Activated T-cell treated with anti-CD3 and anti-CD28 coated beads for 48 hours (primary cell): ENCODE measurements at regions not wholly inside any gene's neighbourhood (a gene's known extent, or its start where the extent isn't known, plus 50 kb on each side); places are given as distances from the start of the nearest gene placed in this dataset.
"Not testable (repeated sequence)": the region's sequence is repeated elsewhere in the genome, so short reads cannot be mapped to it uniquely, and the experiment has no call there.

Experiments used
- DNase-seq: peaks from one replicate; pipeline ENCODE4 v3.0.0-alpha.2; 2020; ENCODE audit warnings: low read depth

DNA sequence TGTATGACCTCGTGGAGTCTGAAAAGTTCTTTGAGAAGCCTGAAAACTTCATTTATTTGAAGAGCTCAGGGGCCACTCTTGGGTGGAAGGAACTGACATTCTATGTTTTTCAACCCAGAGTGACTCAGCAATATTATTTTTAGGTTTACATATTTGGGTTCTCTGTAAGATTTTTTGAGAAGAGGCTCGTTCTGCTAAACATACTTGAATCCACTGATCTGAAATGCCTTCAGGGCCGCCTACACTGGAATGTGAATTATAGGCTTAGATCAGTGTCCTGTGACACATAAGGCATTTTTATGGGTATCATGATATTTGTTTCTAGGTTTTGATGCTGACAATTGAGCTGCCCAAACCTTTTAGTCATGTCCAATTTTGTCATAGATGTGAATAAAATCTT lies 86.2 kb downstream of the PSAT1 start:
- DNase-seq: no peak

DNA sequence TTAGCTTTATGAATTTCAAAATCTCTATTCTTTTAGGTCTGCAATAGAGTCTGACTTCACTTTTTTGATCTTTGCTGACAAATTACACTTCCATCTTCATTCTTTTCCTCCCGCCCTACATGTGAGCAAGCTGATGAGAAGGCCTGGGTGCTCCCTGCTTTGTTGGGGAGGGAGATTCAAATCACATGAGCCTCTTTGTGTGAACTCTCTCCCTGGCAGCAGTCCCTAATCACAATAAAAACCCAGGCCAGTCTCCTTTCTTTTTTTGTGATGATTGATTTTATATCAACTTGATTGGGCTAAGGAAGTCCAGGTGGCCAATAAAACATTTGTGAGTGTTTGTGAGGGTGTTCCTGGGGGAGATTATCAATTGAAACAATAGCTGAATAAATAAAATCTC lies 89.4 kb downstream of the PSAT1 start:
- DNase-seq: no peak

DNA sequence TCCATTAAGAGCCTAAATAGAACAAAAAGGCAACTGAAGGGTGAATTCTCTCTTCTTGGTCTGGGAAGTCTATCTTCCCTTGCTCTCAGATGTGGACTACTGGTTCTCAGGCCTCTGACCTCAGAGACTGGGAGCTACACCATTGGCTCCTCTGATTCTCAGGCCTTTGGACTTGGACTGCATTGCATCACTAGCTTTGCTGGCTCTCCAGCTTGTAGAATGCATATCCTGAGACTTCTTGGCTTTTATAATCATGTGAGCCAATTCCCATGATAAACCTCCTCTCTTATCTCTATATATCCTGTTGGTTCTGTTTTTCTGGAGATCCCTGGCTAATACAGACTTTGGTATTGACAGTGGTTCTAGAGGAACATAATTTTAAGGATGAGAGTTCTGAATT lies 89.8 kb downstream of the PSAT1 start:
- no peak for DNase-seq

DNA sequence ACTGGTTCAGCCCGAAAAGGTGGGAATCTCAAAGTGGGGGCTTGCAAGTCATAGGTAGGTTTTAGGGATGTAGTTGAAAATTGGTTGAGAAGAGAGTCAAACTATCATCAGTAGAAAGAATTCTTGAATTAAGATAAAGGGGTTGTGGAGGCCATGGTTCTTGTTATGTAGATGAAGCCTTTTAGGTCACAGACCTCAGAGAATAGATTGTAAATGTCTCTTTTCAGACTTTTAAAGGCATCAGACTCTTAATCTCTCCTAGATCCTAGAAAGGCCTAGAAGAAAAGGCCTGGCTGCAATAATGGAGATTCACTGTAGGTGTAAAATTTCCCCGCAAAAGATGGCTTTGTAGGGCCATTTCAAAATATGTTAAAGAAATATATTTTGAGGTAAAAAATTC lies 96.4 kb downstream of the PSAT1 start:
- DNase-seq: no peak

DNA sequence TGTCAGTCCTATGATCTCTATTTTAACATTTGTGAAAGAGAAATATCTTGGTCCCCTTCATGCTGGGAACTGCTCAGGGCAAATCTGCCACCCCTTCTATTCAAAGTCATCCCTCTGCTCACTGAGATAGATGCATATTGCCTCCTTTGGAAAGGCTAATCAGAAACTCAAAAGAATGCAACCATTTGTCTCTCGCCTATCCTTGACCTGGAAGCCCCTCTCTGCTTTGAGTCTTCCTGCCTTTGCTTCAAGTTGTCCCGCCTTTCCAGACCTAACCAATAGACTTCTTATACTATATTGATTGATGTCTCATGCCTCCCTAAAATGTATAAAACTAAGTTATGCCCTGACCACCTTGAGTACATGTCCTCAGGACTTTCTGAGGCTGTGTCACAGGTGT lies 97.0 kb downstream of the PSAT1 start:
- no peak for DNase-seq

DNA sequence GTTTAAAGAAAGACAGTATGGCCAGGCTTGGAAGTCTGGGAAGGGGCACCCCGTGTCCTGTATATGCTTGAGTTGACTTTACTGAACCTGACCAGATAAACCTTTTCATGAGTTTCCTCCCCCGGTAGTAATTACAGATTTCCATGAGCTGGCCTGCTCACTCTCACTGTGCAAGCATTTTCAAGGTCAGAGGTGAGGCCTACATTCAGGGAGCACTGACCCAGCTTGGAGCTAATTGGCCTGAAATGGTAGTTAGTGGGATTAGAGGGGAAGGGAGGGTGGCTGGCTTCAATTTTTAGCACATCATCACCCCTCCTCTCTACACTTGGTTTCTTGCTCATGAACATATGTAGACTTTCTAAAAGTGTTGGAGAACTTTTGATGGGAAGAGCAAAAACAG lies 99.2 kb downstream of the PSAT1 start:
- DNase-seq: no peak

DNA sequence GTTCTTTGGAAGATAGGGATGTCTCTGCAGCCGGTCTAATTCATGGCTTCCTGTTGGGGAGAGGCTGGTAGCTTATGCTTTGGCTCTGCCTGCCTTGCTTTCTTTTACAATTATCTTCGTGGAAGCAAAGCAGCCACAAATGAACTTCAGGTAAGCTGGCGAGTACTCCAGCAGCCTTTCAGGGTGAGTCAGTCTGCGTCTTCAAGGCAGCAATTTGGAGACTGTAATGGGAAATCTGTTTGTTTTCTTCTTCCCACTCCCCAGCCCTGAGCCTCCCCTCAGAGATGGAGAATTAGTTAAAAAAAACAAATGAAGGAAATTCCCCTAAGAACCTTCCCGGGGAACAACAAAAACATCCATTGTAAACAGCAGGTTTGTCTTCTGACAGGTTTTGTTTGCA lies 100.1 kb downstream of the PSAT1 start:
- DNase-seq: no peak

DNA sequence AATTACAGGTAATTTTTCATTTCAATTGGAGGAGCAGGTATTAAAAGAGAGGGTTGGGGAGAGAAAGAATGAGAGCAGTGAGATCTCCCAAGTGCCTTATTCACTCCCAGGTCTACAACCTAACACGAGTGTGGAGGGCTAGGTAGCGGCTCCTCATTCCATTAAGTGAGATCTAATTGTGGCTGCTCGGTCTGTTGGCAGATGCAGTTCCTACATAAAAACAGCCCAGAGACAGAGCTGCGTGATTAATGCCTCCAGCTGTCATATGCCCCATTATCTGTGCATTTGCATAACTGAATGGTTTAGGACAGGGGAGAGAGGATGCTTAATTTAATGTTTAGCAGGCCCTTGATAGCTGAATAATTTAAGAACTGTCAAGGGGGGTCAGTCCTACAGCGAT lies 100.5 kb downstream of the PSAT1 start:
- no peak for DNase-seq

DNA sequence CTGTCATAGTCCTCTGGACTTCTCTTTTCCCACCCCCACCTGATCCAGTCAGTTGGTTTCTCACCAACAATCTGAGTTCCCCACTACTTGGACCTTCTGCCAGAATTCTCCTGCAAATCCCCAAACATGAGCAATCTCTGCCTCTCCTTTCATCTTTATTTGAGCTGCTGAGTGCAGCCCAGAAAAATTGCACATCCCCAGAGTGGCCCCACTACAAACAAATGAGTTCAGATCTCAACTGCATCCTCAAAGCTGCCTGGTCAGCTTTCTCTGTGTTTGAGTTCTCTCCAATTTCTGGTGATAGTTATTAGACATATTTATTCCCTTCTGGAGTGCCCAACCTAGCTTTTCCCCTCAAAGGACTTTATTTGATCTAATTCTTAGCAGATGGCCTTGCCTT lies 102.2 kb downstream of the PSAT1 start:
- DNase-seq: no peak

DNA sequence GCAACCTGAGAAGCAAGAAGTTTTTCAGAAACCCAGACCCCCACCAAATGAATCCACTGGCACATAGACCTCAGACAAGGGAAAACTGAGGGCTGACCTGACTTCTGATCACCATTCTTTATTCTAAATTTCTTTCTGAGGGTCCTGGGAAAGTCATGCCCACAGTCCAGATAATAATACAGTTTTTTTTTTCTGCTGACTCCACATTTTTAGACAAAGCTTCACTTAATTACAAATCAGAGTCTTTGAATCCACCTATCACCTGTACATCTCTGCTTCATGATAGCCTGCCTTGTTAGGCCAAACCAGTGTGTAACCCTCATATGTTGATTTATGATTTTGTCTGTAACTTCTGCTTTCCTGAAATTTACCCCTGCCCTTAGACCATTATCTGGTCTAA lies 103.6 kb downstream of the PSAT1 start:
- DNase-seq: no peak

DNA sequence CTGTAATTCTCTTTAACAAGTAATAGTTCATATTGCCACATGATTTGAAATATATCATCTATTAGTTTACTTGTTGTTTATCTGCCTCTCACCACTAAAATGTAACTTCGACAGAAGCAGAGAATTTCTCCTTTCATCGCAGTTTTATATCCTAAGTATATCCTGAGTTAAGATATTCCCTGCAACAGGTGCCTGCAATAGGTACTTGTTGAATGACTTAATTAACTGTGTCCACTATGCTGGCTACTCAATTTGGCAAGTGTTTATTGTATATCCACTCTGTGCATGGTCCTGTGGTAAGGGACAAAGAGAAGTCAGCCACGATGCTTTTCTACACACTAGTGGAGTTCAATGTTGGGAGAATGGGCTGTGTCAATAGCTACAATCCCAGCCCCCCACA lies 108.5 kb downstream of the PSAT1 start:
- no peak for DNase-seq

DNA sequence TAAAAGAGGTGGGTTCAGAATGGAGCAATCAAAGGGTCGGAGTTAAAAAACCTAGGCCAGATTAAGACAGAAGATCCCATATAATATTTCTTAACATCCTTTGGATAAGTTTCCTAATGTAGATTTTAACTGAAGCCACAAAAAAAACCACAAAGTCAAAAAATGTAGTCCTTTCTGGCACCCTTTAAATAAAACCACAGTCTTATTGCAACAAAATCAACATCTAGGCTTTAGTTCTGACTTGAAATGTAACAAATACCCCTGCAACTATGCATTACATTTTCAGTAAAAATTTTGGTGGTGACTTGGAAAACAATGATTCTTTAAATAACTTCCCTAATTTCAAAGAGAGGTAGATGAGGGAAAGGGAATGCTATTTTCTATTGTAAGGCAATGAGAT lies 109.2 kb downstream of the PSAT1 start:
- no peak for DNase-seq

DNA sequence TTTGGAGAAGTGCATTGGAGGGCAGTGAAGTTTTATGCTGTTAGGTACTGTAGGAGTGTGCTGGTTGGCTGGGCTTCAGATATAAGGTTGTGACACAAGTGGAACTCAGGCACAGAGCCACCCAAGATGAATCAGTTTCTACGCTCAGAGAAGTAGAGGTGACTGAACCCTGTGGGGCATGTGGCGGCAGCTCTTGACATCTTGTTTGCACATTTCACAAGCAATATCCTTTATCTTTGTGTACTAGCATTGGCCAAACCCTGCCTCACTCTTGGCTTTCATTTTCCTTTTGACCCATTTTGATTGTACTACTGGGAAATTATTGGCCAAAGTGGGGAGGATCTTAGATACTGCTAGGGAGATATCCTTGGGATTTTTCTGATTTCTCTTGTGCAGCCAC lies 110.0 kb downstream of the PSAT1 start:
- DNase-seq: no peak

DNA sequence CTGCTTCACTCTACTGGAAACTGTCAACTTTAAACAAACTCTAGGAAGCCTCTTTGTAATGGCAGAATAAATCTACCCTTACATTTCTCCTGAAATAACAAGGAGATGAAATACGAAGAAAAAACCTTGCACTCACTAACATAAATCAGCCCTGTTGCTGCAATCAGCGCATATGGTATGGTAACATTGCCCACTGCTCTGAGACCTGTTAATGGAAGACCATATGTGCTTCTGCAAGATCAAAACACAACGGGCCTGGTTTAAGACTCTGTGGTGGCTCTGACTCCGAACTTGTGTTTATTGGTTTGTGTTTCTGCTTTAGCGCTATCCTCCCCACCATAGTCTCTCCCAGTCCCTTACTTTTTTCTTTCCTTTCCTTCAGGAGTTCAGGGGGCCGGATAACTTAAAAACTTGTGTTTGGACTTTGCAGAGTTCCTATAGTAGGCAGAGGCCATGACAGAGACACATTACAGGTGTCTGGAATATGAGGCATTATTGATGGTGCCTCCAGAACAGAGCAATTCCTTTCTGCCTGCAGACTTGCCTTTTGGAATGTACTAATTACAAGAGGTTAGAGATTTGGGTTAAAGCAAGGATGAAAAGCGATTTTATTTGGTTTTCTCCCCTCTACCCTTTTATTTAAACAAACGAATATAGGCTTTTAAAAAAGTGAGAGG lies 110.8 kb downstream of the PSAT1 start:
- no peak for DNase-seq

DNA sequence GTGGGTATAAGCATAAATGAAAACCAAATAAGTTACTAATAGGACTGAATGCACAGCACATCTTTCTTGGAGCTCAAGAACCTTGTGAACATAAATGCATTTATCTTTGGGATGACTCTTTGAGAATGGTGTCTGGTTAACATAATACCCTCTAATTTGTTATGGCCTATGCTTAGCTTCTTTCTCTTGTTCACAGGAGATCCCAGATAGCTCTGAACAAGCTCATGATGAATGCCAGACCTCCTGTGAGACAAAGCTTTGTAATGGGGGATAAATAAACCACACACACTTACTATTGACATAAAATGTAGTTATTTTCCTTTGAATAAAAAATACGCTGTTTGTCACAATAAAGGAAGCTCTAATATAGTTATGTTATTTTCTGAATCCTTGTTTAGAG lies 111.5 kb downstream of the PSAT1 start:
- DNase-seq: no peak

DNA sequence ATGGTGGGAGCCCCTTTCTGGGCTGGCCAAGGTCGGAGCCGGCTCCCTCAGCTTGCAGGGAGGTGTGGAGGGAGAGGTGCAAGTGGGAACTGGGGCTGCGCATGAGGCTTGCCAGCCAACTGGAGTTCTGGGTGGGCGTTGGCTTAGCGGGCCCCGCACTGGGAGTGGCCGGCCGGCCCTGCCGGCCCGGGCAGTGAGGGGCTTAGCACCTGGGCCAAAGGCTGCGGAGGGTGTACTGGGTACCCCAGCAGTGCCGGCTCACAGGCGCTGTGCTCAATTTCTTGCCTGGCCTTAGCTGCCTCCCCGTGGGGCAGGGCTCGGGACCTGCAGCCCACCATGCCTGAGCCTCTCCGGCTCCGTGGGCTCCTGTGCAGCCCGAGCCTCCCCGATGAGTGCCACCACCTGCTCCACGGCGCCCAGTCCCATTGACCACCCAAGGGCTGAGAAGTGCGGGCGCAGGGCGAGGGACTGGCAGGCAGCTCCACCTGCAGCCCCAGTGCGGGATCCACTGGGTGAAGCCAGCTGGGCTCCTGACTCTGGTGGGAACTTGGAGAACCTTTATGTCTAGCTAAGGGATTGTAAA lies 113.1 kb downstream of the PSAT1 start:
- not testable (repeated sequence) for DNase-seq

DNA sequence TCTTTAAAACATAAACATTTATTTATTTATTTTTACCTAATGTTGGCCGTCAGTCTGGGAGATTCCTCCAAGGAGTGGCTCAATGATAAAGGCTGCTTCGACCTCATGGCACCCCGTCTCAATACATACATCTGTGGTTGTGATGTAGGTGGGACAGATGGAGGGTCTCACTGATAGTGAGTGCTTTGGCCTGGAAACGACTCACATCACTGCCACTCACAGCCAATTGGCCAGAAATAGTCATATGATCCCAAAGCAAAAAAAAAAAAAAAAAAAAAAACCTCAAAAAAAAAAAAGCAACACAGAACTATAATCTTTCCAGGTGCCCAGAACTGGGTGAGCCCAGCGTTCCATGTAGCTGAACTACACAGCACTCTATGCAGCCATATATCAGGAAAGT lies 125.4 kb downstream of the PSAT1 start:
- no peak for DNase-seq

DNA sequence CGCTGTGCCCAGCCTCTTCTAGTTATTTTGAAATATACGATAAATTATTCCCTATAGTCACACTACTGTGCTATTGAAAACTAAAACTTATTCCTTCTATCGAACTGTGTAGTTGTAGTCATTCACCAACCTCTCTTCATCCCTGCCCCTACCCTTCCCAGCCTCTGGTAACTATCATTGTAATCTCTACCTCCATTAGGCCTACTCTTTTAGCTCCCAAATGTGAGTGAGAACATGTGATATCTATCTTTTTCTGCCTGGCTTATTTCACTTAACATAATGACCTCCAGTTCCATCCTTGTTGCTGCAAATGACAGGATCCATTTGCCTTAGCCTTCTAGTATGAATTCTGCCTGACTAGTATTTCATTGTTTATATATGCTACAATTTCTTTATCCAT lies 127.4 kb downstream of the PSAT1 start:
- DNase-seq: no peak

DNA sequence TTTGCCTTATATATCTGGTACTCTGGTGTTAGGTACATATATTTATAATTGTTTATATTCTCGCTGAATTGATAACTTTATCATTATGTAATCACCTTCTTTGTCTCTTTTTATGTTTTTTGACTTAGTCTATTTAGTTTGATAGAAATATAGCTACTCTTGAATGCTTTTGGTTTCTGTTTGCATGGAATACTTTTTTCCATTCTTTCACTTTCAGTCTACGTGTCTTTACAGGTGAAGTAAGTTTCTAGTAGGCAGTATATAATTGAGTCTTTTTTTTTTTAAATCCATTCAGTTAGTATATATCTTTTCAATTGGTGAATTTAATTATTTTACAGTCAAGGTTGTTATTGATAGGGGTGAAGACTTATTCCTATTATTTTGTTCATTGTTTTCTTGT lies 131.7 kb downstream of the PSAT1 start:
- DNase-seq: no peak

DNA sequence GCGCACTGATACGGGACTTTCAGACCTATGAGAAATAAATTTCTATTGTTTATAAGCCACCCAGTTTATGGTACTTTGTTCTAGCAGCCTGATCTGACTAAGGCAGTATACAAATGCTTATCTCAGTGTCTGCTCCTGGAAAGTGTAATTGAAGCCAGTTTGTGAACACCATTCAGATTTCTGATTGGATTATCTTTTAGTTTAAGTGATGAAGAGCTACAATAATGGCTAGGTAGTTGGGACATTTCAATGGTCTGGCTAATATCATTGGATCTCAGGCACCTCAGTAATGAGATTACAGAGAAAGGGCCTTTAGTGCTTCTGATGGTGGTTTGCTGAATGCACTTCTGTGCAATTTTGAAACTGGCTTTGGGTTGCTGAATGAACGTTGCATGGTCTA lies 133.5 kb downstream of the PSAT1 start:
- no peak for DNase-seq

DNA sequence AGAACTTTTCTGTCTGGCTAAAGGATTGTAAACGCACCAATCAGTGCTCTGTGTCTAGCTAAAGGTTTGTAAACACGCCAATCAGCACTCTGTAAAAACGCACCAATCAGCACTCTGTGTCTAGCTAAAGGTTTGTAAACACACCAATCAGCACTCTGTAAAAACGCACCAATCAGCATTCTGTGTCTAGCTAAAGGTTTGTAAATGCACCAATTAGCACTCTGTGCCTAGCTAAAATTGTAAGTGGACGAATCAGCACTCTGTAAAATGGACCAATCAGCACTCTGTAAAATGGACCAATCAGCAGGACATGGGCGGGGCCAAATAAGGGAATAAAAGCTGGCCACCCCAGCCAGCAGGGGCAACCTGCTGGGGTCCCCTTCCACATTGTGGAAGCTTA lies 134.1 kb downstream of the PSAT1 start:
- not testable (repeated sequence) for DNase-seq

DNA sequence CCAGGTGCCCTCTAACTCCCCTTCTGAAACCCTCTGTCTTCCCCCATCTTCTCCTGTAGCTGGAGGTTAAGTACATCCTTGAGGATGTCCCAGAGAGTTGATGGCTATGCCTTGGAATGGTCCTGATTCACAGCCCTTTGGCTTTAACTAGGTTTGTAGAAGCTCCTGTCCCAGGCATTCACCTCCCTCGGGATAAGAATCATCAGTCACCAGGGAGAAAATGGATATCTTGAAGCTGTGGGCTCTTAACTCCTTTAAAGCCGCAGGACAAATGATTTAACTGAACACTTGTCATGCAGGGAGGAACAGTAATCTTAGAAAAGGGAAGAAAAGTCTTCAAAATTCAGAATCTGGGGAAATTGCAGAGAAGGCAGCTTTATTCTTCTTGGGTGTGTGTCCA lies 139.9 kb downstream of the PSAT1 start:
- DNase-seq: no peak

DNA sequence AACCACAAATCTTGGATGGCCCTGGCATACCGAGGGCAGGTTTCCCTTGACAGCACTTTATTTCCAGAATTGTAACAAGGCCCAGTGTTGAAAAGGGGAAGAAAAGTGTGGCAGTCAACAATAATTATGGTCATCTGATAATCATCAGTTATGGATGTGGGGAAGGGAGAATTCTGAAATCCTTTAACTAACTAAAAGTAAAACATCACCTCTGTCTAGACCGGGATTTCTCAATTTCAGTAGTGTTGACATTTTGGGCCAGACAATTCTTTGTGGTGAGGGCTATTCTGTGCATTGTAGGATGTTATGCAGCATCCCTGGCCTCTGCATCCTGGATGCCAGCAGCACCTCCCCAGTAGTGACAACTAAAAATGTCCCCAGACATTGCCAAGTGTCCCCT lies 140.4 kb downstream of the PSAT1 start:
- no peak for DNase-seq

DNA sequence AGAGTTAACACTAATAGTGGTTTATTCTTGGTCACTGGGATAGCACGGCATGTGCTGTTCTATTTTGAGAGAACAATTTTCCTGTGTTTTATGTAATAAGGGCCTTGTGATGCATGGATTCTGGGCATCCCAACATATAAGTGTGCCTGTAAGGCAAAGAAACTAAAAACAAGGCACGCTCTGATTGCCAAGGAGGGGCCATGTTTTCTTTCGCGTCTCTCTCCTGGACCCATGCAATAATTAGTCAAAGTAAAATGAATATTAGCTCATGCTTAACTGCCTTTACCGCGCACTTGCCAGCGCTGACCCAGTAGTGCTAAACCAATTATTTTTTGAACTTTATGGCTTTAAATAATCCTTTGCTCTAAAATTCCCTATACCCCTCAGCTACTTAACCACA lies 140.9 kb downstream of the PSAT1 start:
- DNase-seq: no peak

DNA sequence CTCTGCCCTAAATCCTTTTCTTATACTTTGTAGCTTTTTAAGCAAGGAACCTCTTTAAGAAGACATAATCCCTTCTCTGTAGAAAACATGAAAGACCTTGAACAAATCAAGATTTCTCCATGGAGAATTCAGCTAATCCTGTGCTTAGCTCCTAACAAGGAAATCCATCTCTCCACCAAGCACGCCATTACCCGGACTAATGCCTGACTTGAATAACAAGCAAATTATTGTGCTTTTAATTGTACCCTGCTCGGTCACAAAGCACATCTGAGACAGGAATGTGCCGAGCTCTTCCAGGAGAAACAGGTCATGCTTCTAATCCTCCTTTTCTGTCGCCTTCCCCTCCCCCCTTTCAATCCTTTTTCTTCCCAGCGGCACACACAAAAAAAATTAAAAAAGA lies 141.3 kb downstream of the PSAT1 start:
- DNase-seq: no peak
